DMS53 treated with DMSO at 0.1 percent for 48 hours (cell line): ENCODE measurements at regions not wholly inside any gene's neighbourhood (a gene's known extent, or its start where the extent isn't known, plus 50 kb on each side); places are given as distances from the start of the nearest gene placed in this dataset.
"Not testable (repeated sequence)": the region's sequence is repeated elsewhere in the genome, so short reads cannot be mapped to it uniquely, and the experiment has no call there.

Experiments used
- DNase-seq: peaks from one replicate; lab custom pipeline; 2025; ENCODE audit not compliant: unreplicated experiment; lab: John Stamatoyannopoulos, UW

DNA sequence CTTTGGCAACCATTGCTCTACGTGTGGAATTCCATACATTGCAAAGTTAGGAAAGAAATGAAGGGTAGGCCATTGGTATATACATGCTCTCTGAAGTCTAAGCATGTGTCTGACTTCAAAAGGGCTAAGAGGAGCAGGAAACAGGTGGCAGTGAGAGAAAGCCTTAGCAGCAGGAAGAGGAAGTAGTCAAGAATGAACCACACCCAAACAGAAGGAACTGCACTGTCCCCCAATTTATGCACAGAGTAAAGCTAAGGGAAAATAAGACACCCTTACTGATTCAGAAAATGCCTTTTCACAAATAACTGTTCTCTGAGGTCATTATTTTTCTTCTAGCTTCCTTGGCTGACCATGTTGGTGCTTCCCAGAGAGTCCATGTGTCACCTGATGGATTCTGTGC is 575.4 kb downstream of the NTRK3 start:
- DNase-seq = no peak

- DNase-seq = no peak
These were observed 576.3 kb downstream of the NTRK3 start for GRCh38 chr15:87680208-87680607.

DNA sequence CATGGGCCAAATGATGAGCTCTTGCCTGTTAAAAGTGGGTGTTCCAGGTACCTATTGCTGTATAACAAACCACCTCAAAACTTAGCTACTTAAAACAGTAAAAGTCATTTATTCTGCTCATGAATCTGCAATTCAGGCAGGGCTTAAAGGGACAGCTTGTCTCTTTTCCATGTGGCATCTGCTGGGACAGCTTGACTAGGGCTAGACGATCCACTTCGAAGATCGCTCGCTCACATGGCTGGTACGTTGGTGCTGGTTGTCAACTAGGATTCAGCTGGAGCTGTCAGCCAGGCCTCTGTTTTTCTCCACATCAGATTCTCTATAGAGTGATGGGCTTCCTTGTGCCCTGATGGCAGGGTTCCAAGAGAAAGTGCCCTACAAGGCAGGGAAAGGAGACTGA is 581.3 kb downstream of the NTRK3 start:
- no peak for DNase-seq

- DNase-seq = no peak
These were observed 583.9 kb downstream of the NTRK3 start for GRCh38 chr15:87672309-87673288.

- DNase-seq = no peak
These were observed 585.2 kb downstream of the NTRK3 start for GRCh38 chr15:87671289-87671688.

DNA sequence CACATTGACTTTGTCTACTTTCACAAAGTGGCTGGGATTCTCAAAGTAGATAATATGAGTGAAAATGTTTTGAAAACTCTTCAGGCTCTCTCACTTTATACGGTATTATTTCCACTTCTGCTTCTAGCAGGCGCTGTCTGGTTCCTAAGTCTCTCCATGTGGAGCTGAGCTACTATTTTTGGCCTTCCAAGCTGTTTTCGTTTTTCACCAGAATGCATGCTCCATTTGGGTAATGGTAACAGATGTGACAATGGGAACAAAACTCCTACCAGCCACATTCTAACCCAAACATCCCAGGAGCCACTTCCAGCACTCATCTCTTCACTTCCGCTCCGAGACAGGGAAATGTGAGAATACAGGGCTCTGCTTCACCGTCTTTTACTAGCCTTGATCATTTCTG is 586.7 kb downstream of the NTRK3 start:
- DNase-seq = no peak

- not testable (repeated sequence) for DNase-seq
These were observed 587.6 kb downstream of the NTRK3 start for GRCh38 chr15:87668768-87669564.

GRCh38 chr15:87667643-87668042 is 588.9 kb downstream of the NTRK3 start:
- DNase-seq = no peak

- no peak for DNase-seq
These were observed 594.0 kb downstream of the NTRK3 start for GRCh38 chr15:87662575-87662974.

DNA sequence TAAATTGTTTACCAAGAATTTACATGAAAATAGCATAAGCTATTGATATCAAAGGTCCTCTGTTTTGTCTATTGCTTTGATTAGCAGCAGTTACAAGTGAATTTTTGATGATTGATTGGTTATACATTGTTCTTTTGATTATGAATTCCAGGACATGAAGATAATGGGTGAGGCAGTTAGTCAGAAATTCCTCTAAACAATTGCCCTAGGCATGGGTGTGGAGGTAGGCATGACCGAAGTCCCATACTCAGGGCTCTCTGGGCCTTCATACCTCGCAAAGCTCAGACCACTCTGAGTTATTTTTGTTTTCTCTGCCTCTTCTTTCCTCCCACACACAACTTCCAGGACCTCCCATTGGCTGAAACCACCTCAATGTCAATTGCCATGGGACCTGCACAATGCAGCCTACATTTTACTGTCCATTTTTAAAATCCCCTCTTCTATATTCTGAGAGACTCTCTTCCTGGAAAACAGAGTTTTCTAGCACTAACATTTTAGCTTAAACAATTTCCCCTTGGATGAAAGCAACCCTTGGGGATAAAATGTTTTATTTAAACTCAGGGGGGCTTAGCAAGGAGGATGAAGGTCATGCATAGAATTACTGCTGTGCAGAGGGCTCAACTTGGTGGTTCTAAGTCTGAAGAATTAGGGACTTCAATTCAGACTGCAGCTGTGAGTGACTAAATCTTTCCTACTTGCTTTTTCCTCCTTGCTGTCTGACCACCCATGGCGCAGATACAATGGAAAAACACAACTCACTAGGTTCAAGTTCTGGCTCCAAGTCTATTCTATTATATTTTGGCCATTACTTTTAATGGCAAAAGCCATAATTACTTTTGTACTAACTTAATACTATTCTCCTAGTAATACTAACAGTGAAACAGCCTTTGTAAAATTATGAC is 594.8 kb downstream of the NTRK3 start:
- no peak for DNase-seq

DNA sequence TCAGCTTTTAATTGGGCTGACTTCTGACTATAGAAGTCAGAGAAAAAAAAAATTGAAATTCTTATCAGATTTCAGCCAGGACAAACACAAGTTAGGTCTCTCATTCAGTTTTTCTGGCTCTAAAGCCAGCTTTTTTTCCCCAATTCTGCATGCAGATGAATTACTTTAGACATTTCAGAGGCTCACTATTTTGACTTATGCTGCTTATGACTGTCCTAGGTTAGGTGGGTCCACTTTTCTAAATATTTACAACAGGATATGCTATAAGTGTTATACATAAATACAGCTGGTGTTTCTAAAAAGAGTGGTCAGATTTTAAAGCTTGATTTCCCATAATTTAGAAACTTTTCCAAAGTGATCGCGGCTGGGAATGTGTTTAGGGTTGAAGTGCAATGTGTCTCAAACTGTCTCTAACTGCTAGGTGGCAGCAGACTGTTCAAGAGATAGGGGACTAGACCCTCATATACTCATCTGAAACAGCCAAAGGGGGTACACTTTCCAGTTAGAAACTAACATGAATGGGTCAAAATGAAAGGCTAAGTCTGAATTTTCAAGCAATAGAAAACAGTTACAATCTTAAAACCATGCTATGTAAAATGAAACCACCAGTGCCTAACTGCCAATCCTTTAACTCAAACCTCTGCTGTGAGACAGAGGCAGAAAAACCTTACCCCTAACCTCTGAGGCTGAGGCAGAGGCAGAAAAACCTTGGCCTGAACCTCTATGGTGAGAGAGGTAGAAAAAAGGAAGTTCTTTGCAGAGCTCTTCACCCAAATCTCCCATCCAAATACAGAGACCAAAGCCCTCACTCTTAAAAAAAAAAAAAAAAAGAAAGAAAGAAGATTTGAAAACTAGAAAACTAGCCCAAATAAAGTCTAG is 596.0 kb downstream of the NTRK3 start:
- no peak for DNase-seq

DNA sequence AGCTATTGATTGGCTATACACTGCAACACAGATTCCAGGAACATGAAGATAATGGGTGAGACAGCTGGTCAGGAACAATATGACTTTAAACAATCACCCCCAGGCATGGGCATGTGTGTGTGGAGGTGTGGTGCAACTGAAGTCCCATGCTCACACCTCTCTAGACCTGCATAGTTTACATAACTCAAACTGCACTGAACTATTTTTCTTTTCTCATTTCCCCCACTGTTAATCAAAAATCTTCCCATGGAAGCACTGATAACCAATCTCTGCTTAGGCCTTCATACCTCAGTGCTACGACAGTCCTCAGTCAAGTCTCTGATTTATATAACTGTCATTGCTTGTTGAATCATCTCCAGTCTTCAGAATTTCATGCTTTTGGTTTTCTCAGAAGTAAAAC is 600.2 kb downstream of the NTRK3 start:
- no peak for DNase-seq

GRCh38 chr15:87653646-87654045 is 602.9 kb downstream of the NTRK3 start:
- DNase-seq = no peak

DNA sequence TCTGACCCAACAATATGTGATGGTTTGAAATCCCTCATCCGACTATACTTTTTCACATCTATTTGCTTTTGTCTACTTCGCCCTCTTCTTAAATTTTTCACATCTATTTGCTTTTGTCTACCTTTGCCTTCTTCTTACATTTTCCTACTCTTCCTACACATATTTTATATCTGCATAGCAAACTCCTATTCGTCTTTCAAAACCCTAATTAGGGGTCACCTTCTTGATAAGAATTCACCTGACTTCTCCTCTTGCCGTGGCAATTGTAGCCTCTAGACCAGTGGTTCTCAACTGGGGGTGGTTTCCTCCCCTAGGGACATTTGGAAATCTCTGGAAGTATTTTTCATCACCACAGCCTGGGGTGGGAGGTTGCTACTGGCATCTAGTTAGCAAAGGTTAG is 607.4 kb downstream of the NTRK3 start:
- no peak for DNase-seq

- DNase-seq = no peak
These were observed 608.3 kb downstream of the NTRK3 start for GRCh38 chr15:87648278-87648677.

GRCh38 chr15:87645723-87646122 is 610.8 kb downstream of the NTRK3 start:
- no peak for DNase-seq

DNA sequence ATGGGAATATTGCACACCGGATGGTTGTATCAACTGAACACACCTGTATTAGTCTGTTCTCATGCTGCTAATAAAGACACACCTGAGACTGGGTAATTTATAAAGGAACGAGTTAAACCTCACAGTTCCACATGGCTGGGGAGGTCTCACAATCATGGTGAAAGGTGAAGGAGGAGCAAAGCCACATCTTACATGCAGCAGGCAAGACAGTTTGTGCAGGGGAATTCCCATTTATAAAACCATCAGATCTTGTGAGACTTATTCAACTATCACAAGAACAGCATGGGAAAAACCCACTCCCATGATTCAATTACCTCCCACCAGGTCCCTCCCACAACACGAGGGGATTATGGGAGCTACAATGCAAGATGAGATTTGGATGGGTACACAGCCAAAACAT is 613.5 kb downstream of the NTRK3 start:
- DNase-seq = not testable (repeated sequence)

DNA sequence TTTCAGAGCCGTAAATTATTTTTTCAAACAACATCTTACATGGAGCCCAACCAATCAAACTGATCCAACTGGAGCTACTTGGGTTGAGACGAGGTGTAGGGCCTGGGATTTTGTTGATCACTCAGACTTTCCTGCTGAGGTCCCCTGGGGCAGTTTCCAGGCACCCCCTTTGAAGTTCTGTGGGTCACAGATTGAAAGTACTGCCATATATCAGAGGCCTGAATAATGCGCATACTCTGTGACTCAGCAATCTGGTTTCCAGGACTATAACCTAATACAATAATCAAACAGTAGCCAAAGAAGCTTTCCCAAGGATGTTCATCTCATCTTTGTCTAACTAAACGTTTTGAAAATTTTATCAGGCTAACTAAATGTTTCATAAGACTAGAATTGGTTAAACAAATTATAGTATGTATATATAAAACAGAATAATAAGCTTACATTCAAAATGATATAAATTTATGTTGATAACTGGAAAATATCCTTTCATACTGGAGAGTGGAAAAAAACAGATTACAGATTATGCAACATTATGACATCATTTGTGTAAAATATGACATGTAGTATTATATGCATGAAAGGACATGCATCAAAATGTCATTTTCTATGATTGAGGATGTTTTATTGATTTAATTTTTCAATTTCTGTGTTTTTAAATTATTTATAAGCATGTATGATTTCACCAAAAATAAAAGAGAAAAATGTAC is 617.1 kb downstream of the NTRK3 start:
- no peak for DNase-seq

DNA sequence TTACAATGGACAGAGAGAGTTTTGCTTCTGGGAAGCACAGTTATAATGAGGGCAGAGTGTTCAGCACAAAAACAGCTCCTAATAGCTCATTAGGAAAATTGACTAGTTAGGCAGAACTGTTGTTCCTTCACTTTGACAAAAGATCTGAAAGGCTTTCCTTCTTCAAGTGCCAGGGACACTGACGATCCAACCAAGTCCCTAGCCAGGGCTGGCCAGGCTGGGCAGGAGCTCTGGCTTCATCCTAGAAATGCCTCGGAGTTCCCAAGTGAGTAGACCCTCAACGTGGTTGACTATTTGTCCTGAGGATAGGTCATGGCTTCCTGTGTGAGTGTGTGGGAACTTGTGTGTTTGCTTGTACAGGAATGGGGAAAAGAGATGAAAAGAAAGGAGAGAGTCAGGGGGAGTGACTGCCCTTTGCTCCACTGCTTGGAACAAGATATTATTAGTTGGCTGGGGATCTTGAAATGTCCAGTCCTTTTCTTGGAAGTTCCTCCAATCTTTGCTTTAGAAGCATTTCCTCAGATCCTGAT is 617.9 kb downstream of the NTRK3 start:
- DNase-seq = no peak
